ENCODE measurements at regions not wholly inside any gene's neighbourhood (a gene's known extent, or its start where the extent isn't known, plus 50 kb on each side); places are given as distances from the start of the nearest gene placed in this dataset.
"Not testable (repeated sequence)": the region's sequence is repeated elsewhere in the genome, so short reads cannot be mapped to it uniquely, and the experiment has no call there.

DNA sequence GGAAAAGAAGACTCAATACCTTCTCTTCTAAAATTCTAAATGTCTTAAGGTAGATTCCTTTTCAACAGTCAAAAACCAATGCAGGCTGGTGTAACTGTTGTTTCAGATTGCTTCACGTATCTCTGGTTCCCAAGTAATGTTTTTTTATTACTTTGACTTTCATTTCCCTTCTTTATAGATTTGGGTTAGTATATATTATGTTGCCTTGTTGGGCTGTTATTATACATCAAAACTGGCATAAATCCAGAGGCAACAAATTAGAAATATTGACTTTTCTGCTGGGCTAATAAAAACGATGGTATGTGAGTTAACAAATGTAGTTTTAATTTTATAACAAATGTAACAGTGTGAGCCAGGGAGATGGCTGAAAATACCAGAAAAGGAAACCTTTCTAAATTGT lies 444.7 kb upstream of the TENM3 start:
- DNase-seq (ENCODE audit: low spot score): no peak

DNA sequence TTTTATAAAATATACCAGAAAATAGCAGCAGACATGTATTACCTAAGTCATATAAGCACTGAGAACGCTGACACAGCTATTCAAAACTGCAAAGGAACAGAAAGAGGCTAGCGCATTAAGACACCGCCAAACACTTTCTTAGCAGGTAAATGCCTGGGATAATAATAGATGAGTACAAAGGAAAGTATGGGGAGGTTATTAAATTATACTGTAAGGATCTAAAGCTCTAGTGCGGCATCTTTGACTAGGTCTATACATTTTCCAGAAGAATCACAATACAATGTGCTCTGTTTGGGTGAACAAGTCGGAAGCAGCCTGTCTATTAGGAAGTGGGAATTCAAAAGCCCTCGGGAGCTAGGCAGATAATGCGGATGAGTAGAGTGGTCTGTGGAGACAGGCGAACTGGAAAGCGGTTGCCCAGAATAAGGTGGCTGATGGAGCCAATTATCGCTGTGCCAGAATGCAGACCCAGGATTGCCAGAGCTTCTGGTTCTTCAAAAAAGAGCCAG lies 443.6 kb upstream of the TENM3 start:
- DNase-seq (ENCODE audit: low spot score): no peak

DNA sequence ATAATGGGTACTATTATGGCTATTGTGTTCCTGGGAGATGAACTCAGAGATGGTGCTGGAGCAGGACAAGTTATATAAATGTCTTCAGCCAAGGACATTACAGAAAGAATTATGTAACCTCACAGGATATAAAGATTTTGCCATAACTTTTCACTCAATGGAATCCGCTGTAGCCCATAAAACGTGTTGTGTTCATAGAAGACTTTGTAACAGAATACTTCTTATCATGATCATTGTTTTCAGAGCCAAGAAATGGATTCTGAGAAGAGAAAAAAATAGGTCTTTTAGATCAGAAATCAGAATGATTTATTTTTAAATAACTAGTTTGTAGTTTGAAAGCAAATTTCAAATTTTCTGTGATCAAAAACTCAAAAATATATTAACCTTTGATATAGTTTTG lies 441.0 kb upstream of the TENM3 start:
- no peak for DNase-seq (ENCODE audit: low spot score)

DNA sequence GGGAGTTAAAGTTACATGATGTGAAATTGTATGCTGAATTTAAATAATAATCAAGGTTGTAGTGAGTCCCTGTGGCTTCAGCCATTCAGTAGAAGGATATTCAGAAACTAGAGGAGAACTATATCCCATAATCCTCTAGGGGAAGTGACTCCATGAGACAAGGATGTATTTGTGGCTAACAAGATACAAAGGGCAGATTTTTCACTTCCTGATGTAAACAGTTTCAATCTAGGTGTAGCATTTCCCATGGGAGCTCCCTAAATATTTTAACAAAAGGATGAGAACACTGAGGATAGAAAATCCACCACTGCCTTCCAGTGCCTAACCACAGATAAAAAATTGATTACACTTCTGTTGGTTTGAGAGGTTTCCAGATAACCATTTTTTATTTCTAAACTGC lies 435.4 kb upstream of the TENM3 start:
- DNase-seq (ENCODE audit: low spot score): no peak

DNA sequence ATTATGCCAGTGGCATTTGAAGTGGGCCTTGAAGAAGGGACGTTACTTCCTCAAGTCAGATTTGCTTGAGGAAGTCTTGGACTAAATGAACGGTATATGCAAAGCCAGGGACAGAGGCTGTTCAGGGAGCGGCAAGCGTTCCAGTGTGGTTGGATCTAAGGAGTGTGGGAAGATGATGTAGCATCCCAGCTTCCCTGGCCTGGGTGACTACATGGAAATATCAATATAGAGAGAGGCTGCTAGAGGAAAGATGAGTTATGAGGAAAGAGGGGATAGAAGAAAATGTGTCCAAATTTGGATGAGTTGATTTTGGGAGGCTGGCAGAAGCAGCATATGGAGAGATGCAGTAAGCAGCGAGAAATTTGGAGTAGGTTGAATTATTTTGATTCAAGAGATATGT lies 432.5 kb upstream of the TENM3 start:
- DNase-seq (ENCODE audit: low spot score): no peak

DNA sequence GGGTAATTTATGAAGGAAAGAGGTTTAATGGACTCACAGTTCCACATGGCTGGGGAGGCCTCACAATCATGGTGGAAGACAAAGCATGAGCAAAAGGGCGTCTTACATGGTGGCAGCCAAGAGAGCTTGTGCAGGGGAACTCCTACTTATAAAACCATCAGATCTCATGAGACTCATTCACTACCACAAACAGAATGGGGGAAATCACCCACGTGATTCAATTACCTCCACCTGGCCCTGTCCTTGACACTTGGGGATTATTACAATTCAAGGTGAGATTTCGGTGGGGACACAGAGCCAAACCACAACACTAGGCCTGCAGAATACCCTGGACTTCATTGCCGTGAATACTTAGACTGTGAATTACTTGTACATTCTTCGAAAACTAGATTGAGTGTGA lies 431.7 kb upstream of the TENM3 start:
- DNase-seq (ENCODE audit: low spot score): not testable (repeated sequence)

DNA sequence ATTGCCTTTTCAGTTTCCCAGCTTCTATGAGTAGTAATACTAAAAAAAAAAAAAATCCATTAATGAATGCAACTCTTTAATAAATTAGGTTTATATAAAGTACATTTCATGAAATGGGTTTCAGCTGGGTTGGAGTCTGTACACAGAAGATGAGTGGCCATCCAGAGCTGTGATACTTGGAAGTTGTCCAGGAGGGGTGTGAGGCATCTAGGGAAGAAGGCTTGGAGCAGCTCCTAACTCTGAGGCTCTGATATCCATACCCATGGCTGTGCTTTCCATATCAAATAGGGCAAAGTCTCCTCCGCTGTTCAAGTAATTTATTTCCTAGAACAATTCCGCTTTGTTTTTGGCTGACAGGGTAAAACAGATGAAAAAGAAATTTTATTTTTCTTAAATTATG lies 423.3 kb upstream of the TENM3 start:
- DNase-seq (ENCODE audit: low spot score): no peak

DNA sequence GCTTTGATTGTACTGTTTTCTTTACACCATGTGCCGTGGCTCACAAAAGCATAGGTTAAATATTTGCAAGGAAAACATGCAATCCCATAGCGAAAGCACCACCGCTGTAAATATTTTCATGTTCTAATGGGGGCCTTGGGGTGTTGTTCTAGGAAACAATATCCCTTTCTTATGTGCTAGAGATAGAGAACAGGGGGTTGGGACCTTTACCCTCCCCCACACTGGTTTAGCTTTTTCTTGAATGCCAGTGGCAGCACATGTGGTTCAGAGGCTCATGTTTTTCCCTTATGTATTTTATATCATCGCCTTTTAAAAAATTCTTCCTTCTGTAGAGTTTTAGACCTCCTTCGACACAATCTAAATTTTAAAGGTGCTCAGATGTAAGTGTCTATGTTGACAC lies 422.6 kb upstream of the TENM3 start:
- no peak for DNase-seq (ENCODE audit: low spot score)

DNA sequence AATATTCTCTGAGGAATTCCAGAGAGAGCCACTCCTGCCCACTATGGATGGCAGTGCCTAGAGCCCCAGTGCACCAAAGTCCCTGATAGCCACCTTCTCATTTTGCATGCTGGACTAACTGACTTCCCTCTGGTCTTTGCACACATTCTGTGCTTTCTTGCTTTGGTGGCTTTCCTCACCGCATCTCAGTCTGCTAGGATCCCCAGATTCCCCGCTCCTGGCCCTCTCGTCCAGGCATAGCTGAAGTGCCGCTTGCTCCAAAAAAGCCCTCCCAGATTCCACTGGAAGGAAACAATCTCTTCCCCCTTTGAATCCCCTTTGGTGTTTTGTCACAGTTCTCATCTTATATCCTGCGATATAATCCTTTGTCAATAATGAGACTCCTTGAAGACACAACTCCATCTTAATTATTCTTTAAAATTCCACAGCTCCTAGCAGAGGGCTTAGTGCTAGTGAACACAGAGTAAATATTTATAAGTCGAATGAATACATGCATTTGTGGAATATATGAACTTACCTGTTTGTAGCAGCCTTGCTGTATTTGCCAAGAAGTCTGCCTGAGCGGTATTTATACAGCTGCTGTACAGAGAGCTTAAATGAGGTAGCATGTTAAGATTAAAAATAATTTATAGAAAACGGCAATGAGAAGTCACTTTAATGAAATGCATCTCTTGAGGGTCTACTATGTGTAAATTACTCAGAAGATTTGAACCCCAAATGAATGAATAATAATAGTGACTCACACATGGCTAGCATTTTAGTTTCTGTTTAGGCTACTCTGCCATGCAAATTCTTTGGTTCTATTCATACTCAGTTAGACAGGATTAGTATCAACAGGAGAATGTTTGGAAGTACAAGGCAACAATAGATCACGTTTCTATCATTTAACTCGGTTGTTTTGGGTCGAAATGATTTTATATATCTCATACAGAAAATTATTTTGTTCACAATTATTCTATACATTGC lies 421.9 kb upstream of the TENM3 start:
- no peak for DNase-seq (ENCODE audit: low spot score)

DNA sequence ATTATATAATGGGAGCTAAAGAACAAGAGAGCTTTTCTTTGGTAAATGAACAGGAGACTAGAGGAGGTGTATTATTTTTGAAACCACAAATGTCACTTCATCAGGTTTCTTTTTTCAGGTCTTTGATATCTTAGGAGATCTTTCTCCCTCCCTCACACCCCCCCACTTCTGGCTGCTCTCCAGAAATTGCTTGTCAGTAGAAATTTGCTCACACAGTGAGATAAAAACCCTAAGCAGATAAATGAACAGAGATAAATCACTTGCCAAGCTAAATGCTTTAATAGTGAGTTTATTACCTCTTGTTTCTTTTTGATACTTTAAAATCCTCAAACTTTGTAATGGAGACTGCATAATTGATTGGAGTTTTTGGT lies 421.2 kb upstream of the TENM3 start:
- no peak for DNase-seq (ENCODE audit: low spot score)

DNA sequence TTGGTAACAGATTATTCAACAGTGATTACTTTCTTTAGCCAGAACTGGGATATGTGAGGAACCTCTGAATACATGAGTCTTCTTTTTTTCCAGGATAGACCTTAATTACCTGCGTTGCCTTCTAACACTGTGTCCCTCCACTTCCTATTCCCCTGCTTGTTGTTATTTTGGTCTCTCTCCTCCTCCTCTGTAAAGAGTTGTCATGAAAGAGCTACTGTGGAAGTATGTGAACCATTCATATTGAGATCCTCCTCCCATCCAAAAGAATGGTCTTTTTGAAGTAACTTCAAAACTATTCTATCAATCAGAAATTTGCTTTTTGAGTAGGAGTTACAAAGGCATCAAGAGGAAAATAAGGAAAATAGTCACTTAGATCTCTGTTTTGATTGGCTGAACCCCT lies 420.0 kb upstream of the TENM3 start:
- no peak for DNase-seq (ENCODE audit: low spot score)

DNA sequence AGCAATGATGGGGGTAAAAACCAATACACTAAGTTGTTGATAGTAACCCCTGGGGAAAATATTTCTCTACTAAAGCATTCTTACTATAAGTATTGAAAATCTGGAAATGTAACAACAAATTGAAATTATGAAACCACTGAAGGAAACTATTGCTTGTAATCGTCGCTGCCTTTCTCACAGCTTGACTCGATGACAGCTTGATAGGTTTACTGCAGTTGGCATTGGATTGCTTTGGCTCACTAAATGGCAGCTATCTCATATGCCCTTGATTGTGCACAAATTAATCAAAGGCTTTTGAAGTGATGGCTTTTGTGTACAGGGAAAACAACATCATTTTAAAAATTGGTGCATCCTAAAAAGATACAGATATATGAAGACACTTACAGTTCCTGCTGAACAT lies 419.6 kb upstream of the TENM3 start:
- DNase-seq (ENCODE audit: low spot score): no peak

DNA sequence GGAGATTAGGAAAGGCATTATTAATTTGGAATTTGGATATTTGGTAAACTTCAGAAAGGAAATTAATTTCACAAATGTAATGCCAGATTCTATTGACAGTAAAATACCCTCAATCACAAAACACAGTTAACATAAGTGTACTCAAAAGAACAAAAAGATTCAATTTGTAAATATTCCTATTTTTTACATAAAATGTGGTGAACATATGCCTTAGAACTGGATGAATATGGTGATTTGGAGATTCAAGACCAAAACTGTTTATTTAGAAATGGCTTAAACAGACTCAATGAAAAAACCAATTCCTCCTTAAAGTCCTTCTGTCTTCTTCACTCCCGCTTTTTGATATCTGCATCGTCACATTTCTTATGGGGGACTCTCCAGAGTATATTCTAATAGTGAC lies 417.6 kb upstream of the TENM3 start:
- no peak for DNase-seq (ENCODE audit: low spot score)

DNA sequence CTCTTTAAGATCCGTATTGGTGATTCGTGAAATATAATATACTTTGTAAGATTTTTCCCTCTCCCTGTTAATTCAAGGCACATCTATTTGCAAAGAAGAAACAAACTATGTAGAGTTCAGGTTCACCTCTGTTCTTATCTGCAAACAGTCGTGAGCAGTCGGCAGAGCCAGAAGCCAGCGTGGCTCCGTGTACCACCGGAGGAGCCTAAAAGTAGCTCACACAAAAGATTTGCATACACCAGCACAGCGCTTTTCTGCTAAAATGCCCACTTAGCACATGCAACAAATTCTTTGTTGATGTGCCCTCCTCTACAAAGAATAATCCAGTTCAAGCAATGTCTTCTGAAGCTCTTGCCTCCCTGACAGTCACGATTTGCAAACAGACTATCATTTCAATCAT lies 416.0 kb upstream of the TENM3 start:
- DNase-seq (ENCODE audit: low spot score): no peak

DNA sequence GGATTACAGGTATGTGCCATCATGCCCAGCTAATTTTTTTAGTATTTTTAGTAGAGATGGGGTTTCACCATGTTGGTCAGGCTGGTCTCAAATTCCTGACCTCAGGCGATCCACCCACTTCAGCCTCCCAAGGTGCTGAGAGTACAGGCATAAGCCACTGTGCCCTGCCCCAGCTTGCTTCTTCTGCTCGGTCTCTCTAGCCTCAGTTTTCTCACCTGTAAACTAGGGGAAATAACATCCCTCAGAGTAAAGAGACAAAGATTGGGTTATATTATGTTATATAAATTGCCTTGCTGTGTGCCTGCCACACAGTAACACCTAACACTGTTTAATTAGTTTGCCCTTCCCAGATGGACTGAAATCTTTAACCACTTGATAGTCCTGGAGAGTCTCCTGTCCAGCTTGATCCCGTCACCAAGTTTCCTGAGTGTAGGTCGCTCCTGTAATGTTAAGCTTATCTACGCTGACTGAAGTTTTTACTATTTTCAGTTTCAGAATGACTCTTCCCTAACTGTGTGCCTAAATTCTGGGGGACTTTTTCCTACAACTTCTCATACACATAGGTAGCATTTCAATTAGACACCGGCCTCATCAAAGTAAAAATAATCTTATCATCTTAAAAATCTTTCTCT lies 412.7 kb upstream of the TENM3 start:
- no peak for DNase-seq (ENCODE audit: low spot score)

DNA sequence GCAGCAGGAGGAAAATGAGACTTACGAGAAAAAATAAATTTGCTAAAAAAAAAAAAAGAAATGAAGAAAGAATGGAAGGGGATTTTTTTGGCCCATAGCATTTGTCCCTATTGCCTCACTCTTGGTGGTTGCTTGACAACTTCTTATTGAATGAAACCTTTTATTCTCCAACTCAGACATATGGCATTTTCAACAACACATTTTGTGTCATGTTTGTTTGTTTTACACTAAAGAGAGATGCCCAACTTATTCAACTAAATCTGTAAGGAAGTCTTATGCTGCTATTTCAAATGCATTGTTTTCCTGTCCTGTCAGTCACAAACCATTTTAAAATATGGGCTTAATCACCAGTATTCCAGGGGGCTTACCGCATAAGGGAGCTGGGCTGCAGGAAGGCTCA lies 409.1 kb upstream of the TENM3 start:
- no peak for DNase-seq (ENCODE audit: low spot score)

DNA sequence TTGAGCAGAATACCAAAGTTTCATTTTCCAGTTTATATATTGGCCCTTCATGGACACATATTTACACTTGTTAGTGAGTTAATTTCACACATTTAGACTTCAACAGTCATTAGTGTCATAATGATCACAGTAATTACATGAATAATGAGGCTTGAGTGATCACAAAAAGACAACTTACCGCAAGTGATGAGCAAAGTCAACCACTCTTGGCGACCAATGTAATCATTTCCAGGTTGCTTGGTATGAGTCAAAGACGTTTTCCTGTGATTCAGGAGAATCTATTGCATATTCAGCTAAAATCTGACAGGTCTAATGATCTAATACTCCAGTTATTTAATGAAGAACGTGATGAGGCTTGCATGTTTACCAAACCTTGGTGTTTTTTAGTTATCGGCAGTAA lies 407.9 kb upstream of the TENM3 start:
- no peak for DNase-seq (ENCODE audit: low spot score)

DNA sequence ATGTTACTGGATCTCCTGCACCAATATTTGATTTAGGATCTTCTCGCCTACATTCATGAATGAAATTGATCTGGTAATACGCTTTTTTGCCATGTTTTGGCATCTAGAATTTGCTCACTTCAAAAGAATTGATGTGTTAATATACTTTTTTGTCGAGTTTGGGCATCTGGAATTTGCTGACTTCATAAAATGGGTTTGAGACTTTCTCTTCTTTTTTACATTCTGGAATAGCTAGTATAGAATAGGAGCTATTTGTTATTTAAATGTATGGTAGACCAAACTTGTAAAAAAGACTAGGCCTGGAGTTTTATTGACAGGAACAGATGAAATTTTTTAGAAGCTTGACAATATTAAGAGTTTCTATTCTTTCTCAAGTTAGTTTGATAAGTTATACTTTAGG lies 404.9 kb upstream of the TENM3 start:
- no peak for DNase-seq (ENCODE audit: low spot score)

DNA sequence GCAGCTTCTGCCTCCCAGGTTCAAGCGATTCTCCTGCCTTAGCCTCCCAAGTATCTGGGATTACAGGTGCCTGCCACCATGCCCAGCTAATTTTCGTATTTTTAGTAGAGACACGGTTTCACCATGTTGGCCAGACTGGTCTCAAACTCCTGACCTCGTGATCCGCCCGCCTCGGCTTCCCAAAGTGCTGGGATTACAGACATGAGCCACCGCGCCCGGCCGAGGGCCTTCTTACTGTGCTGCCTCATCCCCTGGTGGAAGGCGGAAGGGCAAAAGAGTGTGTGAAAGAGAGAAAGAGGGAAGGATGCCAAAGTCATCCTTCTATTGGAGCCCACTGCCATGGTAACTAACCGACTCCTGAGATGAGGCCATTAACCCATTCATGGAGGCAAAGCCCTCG lies 399.4 kb upstream of the TENM3 start:
- DNase-seq (ENCODE audit: low spot score): not testable (repeated sequence)

DNA sequence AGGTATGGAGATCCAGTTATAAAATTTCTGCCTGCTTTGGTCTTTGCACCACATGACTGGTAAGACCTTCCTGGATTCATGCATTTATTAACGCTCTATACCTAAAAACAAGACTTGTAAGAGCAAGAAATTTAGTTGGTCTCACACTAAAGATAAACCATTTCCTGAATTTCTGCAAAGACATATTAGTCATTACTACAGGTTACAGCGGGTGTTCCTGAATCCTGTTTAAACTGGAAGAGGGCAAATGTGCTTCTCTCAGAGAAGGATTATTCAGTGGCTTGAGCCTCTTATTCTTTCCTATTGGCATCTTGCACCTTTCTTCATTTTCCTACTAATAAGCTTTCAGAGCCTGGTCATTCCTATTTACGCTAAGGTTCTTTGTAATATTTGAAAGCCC lies 397.6 kb upstream of the TENM3 start:
- no peak for DNase-seq (ENCODE audit: low spot score)

DNA sequence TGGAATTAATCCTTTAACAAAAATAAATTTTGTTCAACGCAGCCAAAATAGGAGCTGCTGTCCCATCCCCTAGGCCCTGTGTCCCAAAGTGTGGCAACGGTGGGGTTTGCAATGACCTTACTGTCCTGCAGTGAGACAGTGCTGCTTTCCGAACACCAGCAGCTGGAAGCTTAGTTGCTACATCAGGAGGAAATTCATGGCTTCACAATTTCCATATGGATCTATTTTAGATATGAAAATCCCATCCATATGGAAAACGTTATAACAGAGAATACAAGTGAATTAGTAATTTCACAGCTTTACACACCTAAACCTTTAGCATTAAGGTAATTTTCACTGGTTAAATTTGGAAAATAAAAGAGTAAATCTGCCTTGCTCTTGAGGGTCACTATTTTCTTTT lies 396.3 kb upstream of the TENM3 start:
- no peak for DNase-seq (ENCODE audit: low spot score)

DNA sequence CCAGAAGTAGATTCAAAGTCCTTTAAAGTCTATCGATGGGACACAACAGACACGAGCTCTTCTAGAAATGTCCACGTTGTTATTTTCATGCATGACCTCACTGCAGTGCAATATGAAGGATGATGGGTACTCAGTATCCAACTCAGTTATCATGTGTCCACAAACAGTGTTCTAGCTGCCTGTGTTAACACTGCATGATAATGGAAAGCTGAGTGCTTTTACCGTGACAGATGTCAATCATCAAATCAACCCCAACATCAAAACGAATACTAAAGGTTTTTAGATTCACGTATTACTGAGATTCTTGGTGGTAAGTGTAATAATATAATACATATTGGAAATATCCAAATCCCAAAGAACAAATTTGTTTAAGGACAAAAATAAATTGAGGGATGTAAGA lies 394.8 kb upstream of the TENM3 start:
- DNase-seq (ENCODE audit: low spot score): no peak

DNA sequence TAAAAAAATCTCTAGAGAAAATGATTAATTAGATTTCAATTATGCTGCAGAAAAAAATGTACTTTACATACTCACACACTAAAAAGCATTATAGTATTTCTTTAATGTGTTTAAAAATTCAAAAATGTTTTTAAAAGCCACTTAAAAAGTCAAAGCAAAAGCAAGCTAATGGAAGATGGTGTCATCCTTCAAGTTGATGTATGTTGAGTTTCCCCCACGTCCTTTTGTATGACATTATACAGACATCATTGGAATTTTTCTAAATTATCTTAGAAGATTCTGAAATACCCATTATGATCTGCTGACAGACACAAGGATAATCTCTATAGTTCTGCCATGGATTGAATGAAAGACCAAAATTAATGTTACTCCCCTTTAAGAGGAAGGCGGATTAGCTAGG lies 393.7 kb upstream of the TENM3 start:
- DNase-seq (ENCODE audit: low spot score): no peak
